HG02759 (cell line): ENCODE measurements at regions not wholly inside any gene's neighbourhood (a gene's known extent, or its start where the extent isn't known, plus 50 kb on each side); places are given as distances from the start of the nearest gene placed in this dataset.
A peak's percentile ranks its signal among the peaks of the same experiment; 100 is the strongest.
"Not testable (repeated sequence)": the region's sequence is repeated elsewhere in the genome, so short reads cannot be mapped to it uniquely, and the experiment has no call there.

Source experiments
- ATAC-seq: cut with Tn5 transposase; IDR thresholded peaks from one replicate; pipeline ENCODE4 v1.9.1; 2021; ENCODE audit warnings: mild to moderate bottlenecking, moderate library complexity; ENCODE audit not compliant: unreplicated experiment

DNA sequence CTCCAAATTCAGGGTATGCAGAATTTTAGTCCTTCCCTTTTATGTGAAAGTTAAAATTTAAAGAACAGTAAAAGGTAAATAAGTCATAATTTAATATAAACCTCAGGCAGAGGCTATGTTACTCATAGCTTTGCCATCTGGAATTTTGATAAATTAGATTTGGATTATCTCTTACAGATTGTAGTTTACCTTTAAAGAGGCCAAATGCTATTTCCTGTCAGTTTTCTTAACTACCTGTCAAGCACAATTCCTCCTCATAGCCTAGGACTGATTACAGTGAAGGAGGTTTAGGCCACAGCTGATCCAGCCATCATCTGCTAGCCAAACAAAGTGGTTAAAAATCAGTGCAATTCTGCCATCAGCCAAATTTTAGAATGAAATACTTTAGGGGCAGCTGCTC lies 128.1 kb downstream of the MFAP3L start:
- ATAC-seq = no peak

DNA sequence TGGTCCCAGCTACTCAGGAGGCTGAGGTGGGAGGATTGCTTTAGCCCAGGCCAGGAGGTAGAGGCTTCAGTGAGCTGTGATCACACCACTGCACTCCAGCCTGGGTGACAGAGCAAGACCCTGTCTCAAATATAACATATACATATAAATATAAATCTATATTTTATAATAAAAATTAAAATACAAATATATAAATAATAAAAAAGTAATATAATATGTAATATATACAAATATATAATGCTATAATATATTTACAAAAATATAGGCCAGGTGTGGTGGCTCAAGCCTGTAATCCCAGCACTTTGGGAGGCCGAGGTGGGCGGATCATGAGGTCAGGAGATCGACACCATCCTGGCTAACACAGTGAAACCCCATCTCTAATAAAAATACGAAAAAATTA lies 131.4 kb downstream of the MFAP3L start:
- ATAC-seq = not testable (repeated sequence)

DNA sequence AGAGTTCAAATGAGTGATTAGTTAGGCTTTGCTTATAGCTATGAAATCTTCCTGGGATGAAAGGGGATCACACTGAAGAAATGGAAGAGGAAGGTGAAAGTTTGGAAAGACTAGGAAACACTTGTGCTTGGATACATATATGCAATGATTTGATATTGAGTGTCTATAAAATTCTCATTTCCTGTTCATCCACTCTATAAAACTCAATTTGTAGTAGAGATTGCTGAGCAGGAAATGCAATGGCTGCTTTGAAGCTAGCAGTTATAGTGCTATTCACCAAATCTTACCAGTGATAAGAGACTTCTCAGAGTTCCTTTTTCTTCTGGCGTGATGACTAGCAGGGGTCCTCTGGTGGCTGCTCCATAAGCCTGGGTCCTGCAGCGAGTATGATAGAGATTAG lies 128.1 kb upstream of the HPF1 start:
- no peak for ATAC-seq

DNA sequence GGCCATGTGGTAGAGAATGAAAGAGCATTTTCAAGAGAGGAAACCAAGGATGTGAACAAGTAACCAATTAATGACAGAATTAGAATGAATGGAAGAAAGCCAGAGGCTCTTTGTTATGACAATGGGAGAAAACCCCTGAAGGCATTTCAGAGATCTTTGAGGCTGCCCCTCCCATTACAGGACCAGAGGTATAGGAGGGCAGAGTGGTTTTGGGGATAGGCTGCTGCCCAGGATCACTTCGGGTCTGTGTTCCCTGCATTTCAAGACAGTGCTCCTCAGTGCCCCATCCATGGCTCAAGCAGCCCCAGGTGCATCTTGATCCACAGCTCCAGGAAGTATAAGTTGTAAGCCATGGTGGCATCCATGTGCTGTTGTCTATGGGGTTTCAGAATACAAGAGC lies 124.0 kb upstream of the HPF1 start:
- ATAC-seq = no peak

DNA sequence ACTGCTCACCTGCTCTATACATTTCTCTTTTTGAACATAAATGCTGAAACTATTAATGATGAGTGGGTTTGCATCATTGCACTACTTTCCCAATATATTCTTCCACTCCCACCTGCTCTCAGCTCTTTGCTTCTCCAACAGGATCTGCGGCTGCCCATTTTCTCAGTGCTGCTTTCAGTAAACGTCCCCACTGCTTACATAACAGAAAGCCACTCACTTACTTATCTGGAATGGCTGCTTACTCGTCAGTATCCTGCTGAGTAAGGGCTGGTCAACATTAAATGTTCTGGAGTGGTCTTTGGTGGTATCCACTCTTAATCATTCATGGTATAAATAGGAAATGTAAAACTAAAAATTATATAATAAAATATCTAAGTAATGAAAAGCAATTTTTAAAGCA lies 112.8 kb upstream of the HPF1 start:
- no peak for ATAC-seq

DNA sequence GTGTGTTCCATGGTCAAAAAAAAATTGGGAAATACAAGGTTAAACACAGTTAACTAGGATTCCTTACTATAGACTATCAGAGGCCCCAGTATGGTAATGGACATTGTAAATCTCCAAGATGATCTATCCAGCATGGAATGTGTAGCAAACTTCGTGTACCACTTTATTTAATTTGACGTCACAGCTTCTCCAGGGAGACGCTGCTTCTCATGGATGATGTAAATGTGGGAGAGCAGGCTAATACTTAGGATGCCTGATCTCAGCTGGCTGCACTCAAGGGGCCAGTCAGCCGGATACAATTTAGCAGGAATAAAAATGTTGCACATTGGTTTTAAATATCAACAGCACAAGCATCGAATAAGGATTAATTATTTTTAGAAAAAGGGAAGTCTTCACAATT lies 111.7 kb upstream of the HPF1 start:
- no peak for ATAC-seq

DNA sequence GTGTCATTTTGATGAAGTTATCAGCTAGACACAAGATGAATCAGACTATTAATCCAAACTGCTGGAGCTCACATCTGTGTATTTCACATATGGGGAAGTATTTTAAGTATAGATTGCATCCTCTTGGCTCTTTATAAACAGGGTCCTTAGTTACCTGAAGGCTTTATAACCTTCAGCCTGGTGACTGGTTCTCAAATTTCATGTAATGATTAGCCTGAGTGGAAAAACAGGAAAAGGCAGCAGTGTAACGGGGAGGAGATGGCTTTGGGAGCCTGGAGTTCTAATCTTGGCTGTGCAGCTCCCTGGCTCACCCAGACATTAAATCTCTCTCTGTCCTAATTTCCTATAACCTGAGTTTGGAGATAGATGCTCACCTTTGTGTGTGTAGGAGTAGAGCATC lies 103.8 kb upstream of the HPF1 start:
- ATAC-seq = no peak

DNA sequence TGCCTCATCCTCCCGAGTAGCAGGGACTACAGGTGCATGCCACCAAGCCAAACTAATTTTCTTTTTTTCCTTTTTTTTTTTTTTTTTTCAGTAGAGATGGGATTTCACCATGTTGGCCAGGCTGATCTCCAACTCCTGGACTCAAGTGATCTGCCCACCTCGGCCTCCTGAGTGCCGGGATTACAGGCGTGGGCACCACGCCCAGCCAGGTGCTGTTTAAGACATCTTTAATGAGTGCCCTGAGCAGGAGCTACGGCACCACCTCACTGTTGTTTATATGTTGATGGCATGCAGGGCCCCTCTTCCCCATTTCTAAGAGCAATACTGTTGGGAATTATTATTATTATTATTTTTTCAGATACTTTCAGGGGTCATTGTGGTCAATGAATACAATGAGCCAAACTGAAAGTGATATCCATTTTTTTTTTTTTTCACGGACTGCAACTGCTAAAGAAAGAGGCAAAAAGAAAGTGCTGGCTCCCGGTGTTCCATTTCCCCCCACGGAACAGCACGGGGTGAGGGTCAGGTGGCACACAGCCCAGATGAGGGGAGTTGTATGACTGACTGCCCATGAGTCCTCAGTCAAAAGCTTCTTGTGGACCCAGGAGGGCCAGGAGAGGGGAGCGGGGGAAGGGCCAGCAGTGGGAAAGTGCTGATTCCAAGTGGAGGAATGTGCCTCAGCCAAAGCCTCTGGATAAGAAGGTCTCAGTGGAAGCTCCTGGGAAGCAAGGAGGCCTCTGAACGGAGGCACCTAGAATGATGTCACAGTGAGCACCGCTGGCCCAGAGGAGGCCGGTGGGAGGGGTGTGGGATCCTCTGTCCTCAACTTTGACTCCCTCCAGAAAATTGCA lies 101.8 kb upstream of the HPF1 start:
- no peak for ATAC-seq

DNA sequence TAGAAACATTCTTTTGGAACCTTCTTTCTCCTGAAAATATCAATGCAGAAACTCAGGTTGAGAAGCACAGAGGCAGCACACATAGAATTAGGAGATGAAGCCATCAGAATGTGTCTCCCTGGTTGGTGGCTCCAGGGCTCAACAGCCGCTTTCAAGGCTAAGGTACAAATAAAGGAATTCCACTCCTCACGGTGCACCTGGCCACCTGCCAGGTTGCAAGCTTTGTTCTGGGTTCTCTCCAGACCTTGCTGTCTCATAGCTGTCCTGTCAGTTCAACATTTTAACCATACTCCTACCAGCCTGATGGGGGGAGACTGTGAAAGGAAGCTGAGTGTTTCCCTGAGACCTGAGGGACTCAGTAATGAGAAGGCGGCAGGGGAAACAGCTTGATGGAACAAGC lies 96.3 kb upstream of the HPF1 start:
- ATAC-seq = no peak

DNA sequence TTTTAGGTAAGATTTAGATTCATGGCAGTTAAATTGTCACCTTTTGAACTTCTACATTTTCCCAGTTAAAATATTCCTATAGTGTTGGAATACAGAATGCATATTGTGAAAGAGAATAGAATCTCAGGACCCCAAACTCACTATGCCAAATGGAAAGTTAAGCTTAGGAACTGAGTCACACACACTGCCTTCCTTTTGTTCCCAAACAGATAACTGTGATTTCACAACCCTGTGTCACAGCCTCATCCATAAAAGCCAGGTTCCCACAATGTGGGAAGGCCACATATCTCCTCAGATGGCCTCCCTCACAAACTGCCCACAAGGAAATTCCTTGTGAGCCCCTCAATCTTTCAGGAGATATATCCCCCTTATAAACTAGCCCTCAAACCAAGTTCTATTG lies 94.7 kb upstream of the HPF1 start:
- no peak for ATAC-seq

DNA sequence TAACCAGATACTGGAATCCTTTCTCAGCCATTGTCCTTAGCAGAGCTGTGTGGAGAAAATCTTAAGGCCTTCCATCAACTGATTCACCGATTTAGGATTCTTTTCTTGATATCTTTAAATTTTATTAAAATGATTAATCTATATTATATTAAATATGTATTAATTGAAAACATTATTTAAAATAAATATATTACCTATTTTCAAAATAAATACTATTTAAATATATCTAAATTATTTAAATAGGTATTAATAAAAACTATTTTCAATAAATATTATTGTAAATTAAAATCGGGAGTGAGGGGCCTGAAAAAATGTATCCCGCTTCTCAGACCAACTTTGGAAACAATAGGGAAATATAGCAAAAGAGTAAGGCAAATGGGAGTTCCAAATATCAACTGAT lies 94.0 kb upstream of the HPF1 start:
- no peak for ATAC-seq

DNA sequence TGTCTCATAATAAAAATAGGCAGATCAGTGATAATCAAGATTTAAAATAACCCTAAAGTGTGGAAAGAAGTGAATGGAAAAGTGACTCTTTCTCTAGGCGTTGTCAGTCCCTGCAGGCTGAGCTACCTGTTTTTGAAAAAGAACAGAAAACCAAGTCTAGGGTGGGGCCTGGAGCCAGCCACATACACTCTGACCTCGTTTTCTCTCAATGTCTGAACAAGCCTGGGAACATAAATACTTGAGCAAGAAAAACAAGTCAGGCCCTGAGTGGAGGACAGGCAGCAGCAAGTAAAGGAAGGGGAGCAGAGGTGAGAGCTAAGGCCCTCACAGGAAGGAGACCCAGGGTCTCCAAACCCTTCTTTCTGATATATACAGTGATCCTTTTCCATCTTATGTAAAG lies 91.7 kb upstream of the HPF1 start:
- ATAC-seq = no peak

DNA sequence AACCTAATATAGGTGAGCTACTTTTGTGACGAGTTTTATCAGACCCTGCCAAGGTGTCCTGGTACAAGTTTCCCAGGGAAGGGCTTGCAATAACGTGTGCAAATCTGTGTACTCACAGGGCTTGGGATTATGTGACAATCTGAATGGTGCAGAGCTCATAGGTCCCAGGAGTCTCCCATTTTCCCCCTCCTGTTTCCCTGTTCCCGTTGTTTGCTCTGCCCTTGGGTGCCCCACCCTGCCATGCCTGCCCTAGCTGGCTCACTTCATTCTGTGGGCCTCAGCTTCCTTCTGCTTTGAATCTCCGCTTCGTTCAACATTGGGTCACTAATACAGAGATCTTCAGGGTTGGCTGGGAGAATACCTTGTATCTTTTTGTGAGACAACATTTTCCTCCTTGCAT lies 90.3 kb upstream of the HPF1 start:
- ATAC-seq = no peak

DNA sequence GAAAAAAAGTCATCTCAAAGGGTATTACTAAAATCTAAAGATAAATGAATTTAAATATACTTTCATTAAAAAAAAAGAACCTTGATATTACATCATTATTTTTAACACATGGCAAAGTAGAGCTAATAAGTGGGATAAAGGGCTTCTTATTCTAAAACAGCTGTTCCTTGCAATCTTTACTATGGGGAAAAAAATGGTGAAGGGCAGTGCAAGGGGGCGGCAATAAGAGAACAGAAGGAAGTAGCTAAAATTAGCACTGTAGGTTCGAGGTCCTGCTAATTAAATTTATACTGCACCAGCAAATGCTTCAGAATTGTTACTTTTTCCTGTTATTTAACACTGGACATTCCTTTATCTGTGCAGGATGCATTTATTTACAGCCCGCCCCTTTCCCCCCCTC lies 89.4 kb upstream of the HPF1 start:
- no peak for ATAC-seq

DNA sequence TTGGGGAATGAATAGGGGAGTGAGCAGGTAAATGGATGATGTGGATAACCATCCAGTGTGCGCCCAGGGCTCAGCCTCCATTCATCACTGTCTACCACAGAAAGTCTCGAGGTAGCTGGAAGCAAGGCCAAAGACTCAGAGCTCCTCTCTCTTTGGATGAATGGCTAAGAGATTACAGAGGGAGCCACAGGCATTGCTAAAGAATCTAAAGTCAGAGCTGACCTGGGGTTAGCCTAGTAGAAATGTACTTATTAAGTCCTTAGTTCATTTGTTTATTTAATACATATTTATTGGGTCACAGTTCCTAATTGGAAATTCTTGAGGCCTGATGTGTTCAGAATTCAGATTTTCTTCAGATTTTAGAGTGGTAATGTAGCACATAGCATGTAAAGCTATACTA lies 88.7 kb upstream of the HPF1 start:
- no peak for ATAC-seq

DNA sequence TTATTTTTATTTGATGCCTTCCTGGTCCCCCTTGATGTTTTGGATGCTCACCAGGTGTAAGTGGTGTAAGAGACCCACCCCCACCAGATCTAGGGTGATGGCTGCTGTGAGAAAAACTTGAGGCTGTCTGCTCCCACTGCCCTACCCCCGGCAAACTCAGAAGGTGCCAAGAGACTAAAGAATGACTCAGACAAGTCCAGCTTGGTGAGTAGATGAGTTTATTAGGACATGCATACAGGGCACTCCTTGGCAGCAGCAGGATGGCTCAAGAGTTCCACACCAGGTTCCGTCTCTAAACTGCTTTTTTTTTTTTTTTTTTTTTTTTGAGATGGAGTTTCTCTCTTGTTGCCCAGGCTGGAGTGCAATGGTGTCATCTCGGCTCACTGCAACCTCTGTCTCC lies 84.0 kb upstream of the HPF1 start:
- no peak for ATAC-seq

DNA sequence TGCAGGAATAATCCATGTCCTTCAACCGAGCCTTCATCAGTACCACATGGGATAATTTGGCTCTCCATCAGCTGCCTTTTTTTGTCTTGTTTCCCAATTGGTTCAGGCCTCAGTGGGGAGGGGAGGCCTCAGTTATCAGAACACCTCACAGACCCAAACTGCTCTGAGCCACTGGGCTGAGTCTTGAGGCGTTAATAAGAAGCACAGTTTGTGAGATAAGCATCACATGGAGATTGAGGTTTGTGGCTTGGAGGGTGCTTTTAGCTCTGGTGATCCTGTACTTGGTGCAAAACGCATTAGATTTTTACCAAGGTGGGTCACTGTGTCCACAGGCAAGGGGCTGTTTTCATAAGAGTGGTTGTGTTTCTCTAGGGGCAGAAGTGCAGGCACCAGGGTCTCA lies 82.8 kb upstream of the HPF1 start:
- no peak for ATAC-seq

DNA sequence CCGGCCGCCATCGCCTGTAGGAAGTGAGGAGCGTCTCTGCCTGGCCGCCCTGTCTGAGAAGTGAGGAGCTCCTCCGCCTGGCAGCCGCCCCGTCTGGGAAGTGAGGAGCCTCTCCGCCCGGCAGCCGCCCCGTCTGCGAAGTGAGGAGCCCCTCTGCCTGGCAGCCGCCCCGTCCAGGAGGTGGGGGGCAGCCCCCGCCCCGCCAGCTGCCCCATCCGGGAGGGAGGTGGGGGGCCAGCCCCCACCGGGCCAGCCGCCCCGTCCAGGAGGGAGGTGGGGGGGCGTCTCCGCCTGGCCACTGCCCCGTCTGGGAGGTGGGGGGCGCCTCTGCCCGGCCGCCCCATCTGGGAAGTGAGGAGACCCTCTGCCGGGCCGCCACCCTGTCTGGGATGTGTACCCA lies 70.6 kb upstream of the HPF1 start:
- ATAC-seq = not testable (repeated sequence)

DNA sequence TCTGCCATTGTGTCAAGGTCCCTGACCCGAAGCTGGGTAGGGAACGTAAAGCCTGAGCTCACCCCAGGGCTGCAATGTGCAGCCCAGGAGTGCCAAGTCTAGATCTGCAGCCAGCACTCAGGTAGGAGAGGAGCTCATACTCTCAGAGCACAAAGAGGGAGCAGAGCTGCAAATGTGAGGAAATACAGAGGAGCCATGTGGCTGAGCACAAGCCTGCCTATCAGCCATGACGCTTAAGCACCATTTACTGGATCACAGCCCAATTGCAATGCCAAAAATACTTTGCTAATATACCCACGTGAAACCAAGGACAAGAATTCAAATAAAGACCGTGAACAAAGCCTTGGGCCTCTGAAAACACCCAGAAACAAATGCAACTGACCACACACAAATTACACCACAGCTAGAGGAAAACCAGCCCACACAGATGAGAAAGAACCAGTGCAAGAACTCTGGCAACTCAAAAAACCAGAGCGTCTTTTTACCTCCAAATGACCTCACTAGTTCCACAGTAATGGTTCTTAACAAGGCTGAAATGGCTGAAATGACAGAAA lies 69.0 kb upstream of the HPF1 start:
- no peak for ATAC-seq

DNA sequence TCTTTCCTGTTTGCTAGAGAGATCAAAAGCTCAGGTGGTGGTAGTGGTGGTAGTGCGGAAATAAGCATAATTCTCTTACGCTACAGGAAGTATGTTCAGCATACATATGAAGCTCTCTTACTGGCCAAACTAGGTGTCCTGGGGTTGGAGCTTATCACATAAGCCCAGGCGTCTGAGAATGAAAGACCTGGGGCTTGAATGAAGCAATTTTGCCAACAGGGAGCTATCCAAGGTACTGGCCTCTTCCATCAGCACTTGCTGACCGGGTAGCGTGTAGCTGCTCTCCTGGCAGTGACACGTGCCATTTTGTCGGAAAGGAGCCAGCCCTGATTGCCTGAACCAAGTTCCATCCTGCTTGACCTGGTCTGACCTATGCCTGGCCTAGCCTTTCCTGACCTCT lies 65.9 kb upstream of the HPF1 start:
- no peak for ATAC-seq

DNA sequence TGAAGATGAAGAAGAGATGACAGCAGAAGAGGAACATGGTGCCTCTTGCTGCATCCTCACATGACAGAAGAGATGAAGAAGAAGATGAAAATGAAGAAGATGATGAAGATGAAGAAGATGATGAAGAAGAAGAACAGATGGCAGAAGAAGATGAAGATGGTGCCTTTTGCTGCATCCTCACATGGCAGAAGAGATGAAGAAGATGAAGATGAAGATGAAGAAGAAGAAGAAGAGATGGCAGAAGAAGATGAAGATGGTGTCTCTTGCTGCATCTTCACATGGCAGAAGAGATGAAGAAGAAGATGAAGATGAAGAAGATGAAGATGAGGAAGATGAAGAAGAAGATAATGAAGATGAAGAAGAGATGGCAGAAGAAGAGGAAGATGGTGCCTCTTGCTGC lies 63.7 kb upstream of the HPF1 start:
- no peak for ATAC-seq

DNA sequence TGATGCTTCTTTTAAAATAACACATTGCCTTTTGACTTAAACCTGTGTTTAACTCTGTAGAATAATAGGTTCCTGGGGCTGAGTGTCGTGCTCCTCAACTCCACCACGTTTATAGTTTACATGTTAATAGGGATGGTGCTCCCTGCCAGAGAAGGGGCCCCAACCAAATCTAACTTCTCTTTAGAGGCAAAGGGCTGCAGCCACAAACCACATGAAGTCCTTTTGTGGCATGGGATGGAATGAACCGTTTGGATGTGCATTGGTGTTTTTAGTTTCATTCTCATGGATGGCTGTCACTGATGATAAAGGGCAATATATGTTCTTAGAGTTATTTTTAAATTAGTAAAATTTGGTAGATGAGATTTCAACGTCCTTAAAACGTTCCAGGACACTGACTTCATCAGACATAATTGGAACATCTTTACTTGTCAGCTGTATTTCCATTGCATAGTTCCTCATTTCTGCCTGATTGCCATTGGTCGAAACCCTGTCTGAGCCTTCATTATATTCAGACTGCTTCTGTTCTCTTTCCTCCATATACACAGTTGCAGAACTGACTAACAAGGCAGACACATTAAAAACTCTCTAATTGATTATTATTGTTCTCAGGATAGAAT lies 60.4 kb upstream of the HPF1 start:
- peak; percentile 47 for ATAC-seq

DNA sequence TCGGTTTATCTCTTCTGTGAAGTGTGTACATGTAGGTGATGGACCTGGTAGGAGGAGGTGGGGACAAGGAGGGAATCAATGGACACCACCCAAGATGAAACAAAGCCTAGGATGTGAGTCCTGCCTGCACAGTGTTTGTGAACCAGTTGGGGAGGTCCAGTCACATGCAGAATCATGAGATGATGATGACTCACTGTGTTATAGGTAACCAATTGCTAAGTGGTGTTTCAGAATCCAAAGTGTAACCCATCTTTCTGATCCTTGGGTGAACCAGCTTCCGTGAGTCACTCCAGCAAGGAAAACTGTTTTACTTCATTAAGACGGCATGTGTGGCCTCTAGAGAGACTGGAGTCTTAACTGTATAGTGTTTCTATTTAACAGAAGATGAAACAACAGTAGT lies 57.9 kb upstream of the HPF1 start:
- ATAC-seq = peak; percentile 59
